H9 (cell line): ENCODE measurements at regions not wholly inside any gene's neighbourhood (a gene's known extent, or its start where the extent isn't known, plus 50 kb on each side); places are given as distances from the start of the nearest gene placed in this dataset.

Experiments
- DNase-seq: peaks from one replicate; pipeline ENCODE4 v3.0.0-alpha.2; 2017
- H2AFZ ChIP-seq: one replicate; pipeline ENCODE4 v1.6.1; 2013; ENCODE audit warnings: mild to moderate bottlenecking, low read length, control low read depth, moderate library complexity
- H2AK5ac ChIP-seq: 2 replicates; pipeline ENCODE4 v1.6.1; 2013; ENCODE audit warnings: low read length, control low read depth, mixed read lengths; ENCODE audit not compliant: insufficient read length
- H2BK120ac ChIP-seq: one replicate; pipeline ENCODE4 v1.6.1; 2013; ENCODE audit warnings: low read depth, mild to moderate bottlenecking, low read length, control low read depth, inconsistent platforms; ENCODE audit not compliant: poor library complexity, severe bottlenecking
- H2BK12ac ChIP-seq: 2 replicates; pipeline ENCODE4 v1.6.1; 2013; ENCODE audit warnings: low read length, control low read depth, mixed read lengths, low read depth; ENCODE audit not compliant: insufficient read length
- H2BK15ac ChIP-seq: 2 replicates; pipeline ENCODE4 v1.6.1; 2013; ENCODE audit warnings: low read depth, low read length, control low read depth
- H2BK20ac ChIP-seq: one replicate; pipeline ENCODE4 v1.6.1; 2013; ENCODE audit warnings: low read depth, mild to moderate bottlenecking, low read length, control low read depth, inconsistent platforms; ENCODE audit not compliant: poor library complexity, severe bottlenecking
- H2BK5ac ChIP-seq: 2 replicates; pipeline ENCODE4 v1.6.1; 2013; ENCODE audit warnings: low read length, control low read depth, mixed read lengths; ENCODE audit not compliant: insufficient read length
- H3K14ac ChIP-seq: 2 replicates; pipeline ENCODE4 v1.6.1; 2013; ENCODE audit warnings: low read length, control low read depth; ENCODE audit not compliant: insufficient read depth
- H3K18ac ChIP-seq: 2 replicates; pipeline ENCODE4 v1.6.1; 2013; ENCODE audit warnings: low read depth, mild to moderate bottlenecking, mixed read lengths, low read length, control low read depth; ENCODE audit not compliant: insufficient read length
- H3K23ac ChIP-seq: 2 replicates; pipeline ENCODE4 v1.6.1; 2013; ENCODE audit warnings: low read length, control low read depth, mixed read lengths, low read depth; ENCODE audit not compliant: insufficient read length
- H3K23me2 ChIP-seq: 2 replicates; pipeline ENCODE4 v1.6.1; 2013; ENCODE audit warnings: low read depth, mild to moderate bottlenecking, mixed read lengths, low read length, control low read depth; ENCODE audit not compliant: insufficient read length, poor library complexity, severe bottlenecking
- H3K27ac ChIP-seq: 2 replicates; pipeline ENCODE4 v1.5.1; 2013; ENCODE audit warnings: low read length, control low read depth, mixed read lengths, low read depth; ENCODE audit not compliant: insufficient read length
- H3K27me3 ChIP-seq: 2 replicates; pipeline ENCODE4 v1.6.1; 2013; ENCODE audit warnings: low read length, control low read depth, inconsistent platforms; ENCODE audit not compliant: insufficient read depth
- H3K4ac ChIP-seq: 2 replicates; pipeline ENCODE4 v1.6.1; 2013; ENCODE audit warnings: low read depth, mild to moderate bottlenecking, control low read depth, inconsistent platforms, low read length, moderate library complexity
- H3K4me1 ChIP-seq: 2 replicates; pipeline ENCODE4 v1.6.1; 2013; ENCODE audit warnings: low read length, control low read depth, inconsistent platforms; ENCODE audit not compliant: insufficient read depth
- H3K4me2 ChIP-seq: 2 replicates; pipeline ENCODE4 v1.6.1; 2013; ENCODE audit warnings: low read length, control low read depth, mixed read lengths; ENCODE audit not compliant: insufficient read length, insufficient read depth
- H3K56ac ChIP-seq: 2 replicates; pipeline ENCODE4 v1.6.1; 2013; ENCODE audit warnings: low read depth, mild to moderate bottlenecking, mixed read lengths, low read length, control low read depth; ENCODE audit not compliant: insufficient read length
- H3K79me1 ChIP-seq: 2 replicates; pipeline ENCODE4 v1.6.1; 2013; ENCODE audit warnings: low read depth, mild to moderate bottlenecking, moderate library complexity, low read length, control low read depth, inconsistent platforms; ENCODE audit not compliant: insufficient read depth, poor library complexity, severe bottlenecking
- H3K79me2 ChIP-seq: 2 replicates; pipeline ENCODE4 v1.6.1; 2013; ENCODE audit warnings: low read length, control low read depth, inconsistent platforms; ENCODE audit not compliant: insufficient read depth
- H3K9ac ChIP-seq: 2 replicates; pipeline ENCODE4 v1.6.1; 2013; ENCODE audit warnings: low read length, control low read depth, mixed read lengths; ENCODE audit not compliant: insufficient read length; ENCODE audit errors: extremely low read depth
- H3K9me3 ChIP-seq: one replicate; pipeline ENCODE4 v1.6.1; 2013; ENCODE audit warnings: low read depth, low read length, inconsistent platforms; ENCODE audit not compliant: control insufficient read depth
- H3T11ph ChIP-seq: one replicate; pipeline ENCODE4 v1.6.1; 2013; ENCODE audit warnings: mild to moderate bottlenecking, low read length, control low read depth, inconsistent platforms
- H4K20me1 ChIP-seq: one replicate; pipeline ENCODE4 v1.6.1; 2013; ENCODE audit not compliant: control insufficient read depth, insufficient read length, insufficient read depth
- H4K5ac ChIP-seq: 2 replicates; pipeline ENCODE4 v1.6.1; 2013; ENCODE audit warnings: low read depth, mild to moderate bottlenecking, mixed read lengths, low read length, control low read depth; ENCODE audit not compliant: insufficient read length
- H4K8ac ChIP-seq: replicated peaks from 2 replicates; pipeline ENCODE4 v1.6.1; 2013; ENCODE audit warnings: low read length, control low read depth, mixed read lengths, low read depth; ENCODE audit not compliant: insufficient read length
- H4K91ac ChIP-seq: 2 replicates; pipeline ENCODE4 v1.6.1; 2013; ENCODE audit warnings: low read depth, mild to moderate bottlenecking, moderate library complexity, mixed read lengths, low read length, control low read depth; ENCODE audit not compliant: insufficient read length
- H3K27ac Mint-ChIP-seq, 3 experiments: 2 replicates in 2 of 3; 3 replicates in 1 of 3; pipeline ENCODE4 v1.8.0; 2020 to 2021; ENCODE audit warnings: mixed read lengths in 3 of 3, mild to moderate bottlenecking in 1 of 3, moderate library complexity in 1 of 3
- H3K27me3 Mint-ChIP-seq: 2 replicates; pipeline ENCODE4 v1.8.0; 2021; ENCODE audit warnings: low read depth, mild to moderate bottlenecking, moderate library complexity, mixed read lengths
- H3K36me3 Mint-ChIP-seq, 3 experiments: 2 replicates in 2 of 3; 3 replicates in 1 of 3; pipeline ENCODE4 v1.8.0; 2020 to 2021; ENCODE audit warnings: low read depth in 3 of 3, mixed read lengths in 3 of 3; ENCODE audit not compliant: insufficient read depth in 1 of 3
- H3K4me1 Mint-ChIP-seq, 2 experiments: 2 replicates each; pipeline ENCODE4 v1.8.0; 2020; ENCODE audit warnings: mixed read lengths in 2 of 2
- H3K4me3 Mint-ChIP-seq, 2 experiments: 2 replicates in 1 of 2; 3 replicates in 1 of 2; pipeline ENCODE4 v1.8.0; 2020 to 2021; ENCODE audit warnings: mild to moderate bottlenecking in 2 of 2, mixed read lengths in 2 of 2, moderate library complexity in 1 of 2
- H3K9me3 Mint-ChIP-seq, 2 experiments: 2 replicates in 1 of 2; 3 replicates in 1 of 2; pipeline ENCODE4 v1.8.0; 2020; ENCODE audit warnings: mild to moderate bottlenecking in 2 of 2, mixed read lengths in 2 of 2, moderate library complexity in 1 of 2
- CTCF ChIP-seq: fragments of 200-600 bp; sonication (generic); conservative IDR thresholded peaks from 3 replicates; pipeline ENCODE4 v1.8.0; 2021; ENCODE audit warnings: antibody characterized with exemption, mild to moderate bottlenecking
- WGBS: extraction: QIAGEN DNeasy Blood & Tissue Kit; methylation state at CpG from one replicate; pipeline ENCODE4 v1.1.7; 2013; ENCODE audit warnings: missing lambda C conversion rate, low lambda C conversion rate, mixed read lengths; ENCODE audit not compliant: insufficient read length; ENCODE audit errors: extremely low coverage; 5-methylcytosine and 5-hydroxymethylcytosine counted together

GRCh38 chr1:219518168-219518906 lies 94.6 kb downstream of the ZC3H11B start:
- Mint-ChIP-seq H3K27me3 (no peaks in the 10 kb centered on the region), H3K4me1 (peaks cover 0 to 4% of the 10 kb centered on the region in 2 experiments; a peak in 2 of 4 replicates)

More at GRCh38 chr1:219518168-219518906, 94.6 kb downstream of the ZC3H11B start:
- H2BK12ac ChIP-seq, result no peak overlapping the region
- H4K20me1 ChIP-seq, result no peaks in the 10 kb centered on the region
- no peak overlapping the region for H2AFZ ChIP-seq
- H3K79me1 ChIP-seq, result no peaks in the 10 kb centered on the region
- no peak overlapping the region for H2BK20ac ChIP-seq
- no peaks in the 10 kb centered on the region for H3K79me2 ChIP-seq
- no peak for TF ChIP-seq CTCF
- no peaks in the 10 kb centered on the region for H3K4me1 ChIP-seq
- no peak overlapping the region for H2BK120ac ChIP-seq
- H3K27ac ChIP-seq, result no peak overlapping the region
- no CpG with 5 or more reads among the region's 3 CpGs for WGBS
- no peak overlapping the region for H4K91ac ChIP-seq
- no peak overlapping the region for H3K23ac ChIP-seq
- H2BK15ac ChIP-seq, result no peak overlapping the region
- H3K4me2 ChIP-seq, result no peak overlapping the region
- no peaks in the 10 kb centered on the region for H3K23me2 ChIP-seq
- H3K36me3 Mint-ChIP-seq, result no peaks in the 10 kb centered on the region
- no peak overlapping the region for H3K27ac Mint-ChIP-seq
- no peak overlapping the region for H2AK5ac ChIP-seq
- H3K9me3 Mint-ChIP-seq, result no peaks in the 10 kb centered on the region
- H3K27me3 ChIP-seq, result no peaks in the 10 kb centered on the region
- H4K8ac ChIP-seq, result no peak overlapping the region
- no peak overlapping the region for H3K18ac ChIP-seq
- H3K9ac ChIP-seq, result no peak overlapping the region
- no peak overlapping the region for H4K5ac ChIP-seq
- no peak overlapping the region for H3T11ph ChIP-seq
- H2BK5ac ChIP-seq, result no peak overlapping the region
- no peak for DNase-seq
- no peak overlapping the region for H3K14ac ChIP-seq
- H3K4me3 Mint-ChIP-seq, result no peak overlapping the region
- H3K9me3 ChIP-seq, result no peaks in the 10 kb centered on the region
- no peak overlapping the region for H3K4ac ChIP-seq
- no peak overlapping the region for H3K56ac ChIP-seq
